Endothelial cell (in vitro differentiated cells): ENCODE measurements at regions not wholly inside any gene's neighbourhood (a gene's known extent, or its start where the extent isn't known, plus 50 kb on each side); places are given as distances from the start of the nearest gene placed in this dataset.

Experiments used
- DNase-seq: peaks from one replicate; pipeline ENCODE4 v3.0.0; 2021; ENCODE audit warnings: low spot score
- H3K27ac Mint-ChIP-seq: one replicate; pipeline ENCODE4 v1.8.0; 2021; ENCODE audit warnings: mixed read lengths, inconsistent platforms; ENCODE audit not compliant: unreplicated experiment
- H3K27me3 Mint-ChIP-seq: one replicate; pipeline ENCODE4 v1.8.0; 2021; ENCODE audit warnings: mild to moderate bottlenecking, moderate library complexity, mixed read lengths, inconsistent platforms; ENCODE audit not compliant: unreplicated experiment
- H3K36me3 Mint-ChIP-seq: one replicate; pipeline ENCODE4 v1.8.0; 2021; ENCODE audit warnings: mild to moderate bottlenecking, low read depth, mixed read lengths, inconsistent platforms; ENCODE audit not compliant: unreplicated experiment
- H3K4me1 Mint-ChIP-seq: one replicate; pipeline ENCODE4 v1.8.0; 2021; ENCODE audit warnings: mild to moderate bottlenecking, mixed read lengths, inconsistent platforms; ENCODE audit not compliant: unreplicated experiment
- H3K4me3 Mint-ChIP-seq: one replicate; pipeline ENCODE4 v1.8.0; 2021; ENCODE audit warnings: mild to moderate bottlenecking, mixed read lengths, inconsistent platforms; ENCODE audit not compliant: unreplicated experiment
- H3K9me3 Mint-ChIP-seq: one replicate; pipeline ENCODE4 v1.8.0; 2021; ENCODE audit warnings: mixed read lengths, inconsistent platforms; ENCODE audit not compliant: unreplicated experiment
- CTCF ChIP-seq: fragments of 200-600 bp; sonication (generic); IDR thresholded peaks from one replicate; pipeline ENCODE4 v1.5.0; 2021; ENCODE audit warnings: antibody characterized with exemption; ENCODE audit not compliant: unreplicated experiment

- Mint-ChIP-seq H3K4me3 (no peak overlapping the region), H3K27ac (no peak overlapping the region), H3K9me3 (no peaks in the 10 kb centered on the region), H3K4me1 (peaks cover 3% of the 10 kb centered on the region), H3K36me3 (peaks cover 3% of the 10 kb centered on the region), H3K27me3 (peaks cover 5% of the 10 kb centered on the region)
- TF ChIP-seq CTCF = no peak
- DNase-seq = no peak
Measured at GRCh38 chr9:95731876-95732275, 143.6 kb upstream of the ERCC6L2 start.

GRCh38 chr9:95729669-95730368 is 145.7 kb upstream of the ERCC6L2 start:
- no peak for TF ChIP-seq CTCF
- peaks cover 5% of the 10 kb centered on the region for H3K4me1 Mint-ChIP-seq
- H3K27me3 Mint-ChIP-seq = peaks cover 5% of the 10 kb centered on the region
- H3K36me3 Mint-ChIP-seq = peaks cover 3% of the 10 kb centered on the region
- no peak for DNase-seq
- H3K9me3 Mint-ChIP-seq = no peaks in the 10 kb centered on the region
- no peak overlapping the region for H3K4me3 Mint-ChIP-seq
- no peak overlapping the region for H3K27ac Mint-ChIP-seq

GRCh38 chr9:95729046-95729445 is 146.4 kb upstream of the ERCC6L2 start:
- DNase-seq = no peak
- Mint-ChIP-seq H3K27ac (no peak overlapping the region), H3K4me1 (peaks cover 12% of the 10 kb centered on the region), H3K4me3 (no peak overlapping the region), H3K36me3 (peaks cover 3% of the 10 kb centered on the region), H3K27me3 (peaks cover 5% of the 10 kb centered on the region), H3K9me3 (no peaks in the 10 kb centered on the region)
- TF ChIP-seq CTCF = no peak

- H3K9me3 Mint-ChIP-seq = no peaks in the 10 kb centered on the region
- no peak overlapping the region for H3K27ac Mint-ChIP-seq
- no peak for DNase-seq
- no peak for TF ChIP-seq CTCF
- no peak overlapping the region for H3K4me3 Mint-ChIP-seq
- peaks cover 5% of the 10 kb centered on the region for H3K27me3 Mint-ChIP-seq
- H3K36me3 Mint-ChIP-seq = peaks cover 3% of the 10 kb centered on the region
- peaks cover 13% of the 10 kb centered on the region for H3K4me1 Mint-ChIP-seq
Measured at GRCh38 chr9:95727947-95728520, 147.5 kb upstream of the ERCC6L2 start.

- H3K27ac Mint-ChIP-seq = no peak overlapping the region
- peak; percentile 80 for TF ChIP-seq CTCF
- H3K4me3 Mint-ChIP-seq = no peak overlapping the region
- H3K36me3 Mint-ChIP-seq = peaks cover 3% of the 10 kb centered on the region
- no peaks in the 10 kb centered on the region for H3K9me3 Mint-ChIP-seq
- no peak for DNase-seq
- peaks cover 1% of the 10 kb centered on the region for H3K27me3 Mint-ChIP-seq
- peaks cover 22% of the 10 kb centered on the region for H3K4me1 Mint-ChIP-seq
Measured at GRCh38 chr9:95726756-95727155, 148.7 kb upstream of the ERCC6L2 start.
